ENCODE measurements at regions not wholly inside any gene's neighbourhood (a gene's known extent, or its start where the extent isn't known, plus 50 kb on each side); places are given as distances from the start of the nearest gene placed in this dataset.

DNA sequence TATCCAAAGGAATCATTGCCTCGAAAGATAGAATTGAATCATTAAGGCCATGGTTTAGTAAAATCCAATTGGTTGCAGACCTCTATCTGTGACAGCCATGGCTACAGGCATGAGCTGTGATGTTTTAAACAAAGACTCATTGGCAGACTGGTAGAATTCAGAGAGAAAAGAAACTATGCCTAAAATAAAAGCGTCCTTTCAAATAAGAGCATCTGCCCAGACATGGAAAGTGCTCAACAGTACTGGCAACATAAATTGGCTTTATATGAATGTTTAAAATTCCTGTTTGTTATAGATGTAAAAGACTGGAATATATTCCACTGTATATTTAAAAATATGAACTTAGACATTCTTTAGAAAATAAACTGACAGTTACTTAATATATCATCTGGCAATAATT, 2034.2 kb downstream of the LRRC4C start:
- Mint-ChIP-seq H3K4me1 (no peaks in the 10 kb centered on the region), H3K9me3 (no peaks in the 10 kb centered on the region), H3K27ac (no peak overlapping the region), H3K27me3 (ENCODE audit: insufficient read depth) (no peaks in the 10 kb centered on the region), H3K36me3 (ENCODE audit: low read depth) (no peaks in the 10 kb centered on the region), H3K4me3 (no peak overlapping the region)
- no peaks in the 10 kb centered on the region for H3K9me3 ChIP-seq (ENCODE audit: control insufficient read depth, low read length)
- H3K27ac ChIP-seq (ENCODE audit: low read depth, low read length), result no peak overlapping the region
- no peak for DNase-seq
- H3K4me3 ChIP-seq (ENCODE audit: low read length), result no peak overlapping the region
- no peaks in the 10 kb centered on the region for H3K36me3 ChIP-seq (ENCODE audit: control insufficient read depth, insufficient read depth, low read length)
- no peaks in the 10 kb centered on the region for H3K4me1 ChIP-seq (ENCODE audit: control insufficient read depth, insufficient read depth, low read length)
- WGBS, 2 experiments (ENCODE audit: insufficient coverage in 1 of 2, insufficient read length in 1 of 2), result 93 to 100% methylated on average over 1 to 2 of the region's 2 CpGs
- no peaks in the 10 kb centered on the region for H3K27me3 ChIP-seq (ENCODE audit: control insufficient read depth, insufficient read depth, low read length, poor library complexity, severe bottlenecking)
- TF ChIP-seq, protein P1, sequence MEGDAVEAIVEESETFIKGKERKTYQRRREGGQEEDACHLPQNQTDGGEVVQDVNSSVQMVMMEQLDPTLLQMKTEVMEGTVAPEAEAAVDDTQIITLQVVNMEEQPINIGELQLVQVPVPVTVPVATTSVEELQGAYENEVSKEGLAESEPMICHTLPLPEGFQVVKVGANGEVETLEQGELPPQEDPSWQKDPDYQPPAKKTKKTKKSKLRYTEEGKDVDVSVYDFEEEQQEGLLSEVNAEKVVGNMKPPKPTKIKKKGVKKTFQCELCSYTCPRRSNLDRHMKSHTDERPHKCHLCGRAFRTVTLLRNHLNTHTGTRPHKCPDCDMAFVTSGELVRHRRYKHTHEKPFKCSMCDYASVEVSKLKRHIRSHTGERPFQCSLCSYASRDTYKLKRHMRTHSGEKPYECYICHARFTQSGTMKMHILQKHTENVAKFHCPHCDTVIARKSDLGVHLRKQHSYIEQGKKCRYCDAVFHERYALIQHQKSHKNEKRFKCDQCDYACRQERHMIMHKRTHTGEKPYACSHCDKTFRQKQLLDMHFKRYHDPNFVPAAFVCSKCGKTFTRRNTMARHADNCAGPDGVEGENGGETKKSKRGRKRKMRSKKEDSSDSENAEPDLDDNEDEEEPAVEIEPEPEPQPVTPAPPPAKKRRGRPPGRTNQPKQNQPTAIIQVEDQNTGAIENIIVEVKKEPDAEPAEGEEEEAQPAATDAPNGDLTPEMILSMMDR (conservative IDR thresholded peaks at IDR 0.05), result no peak
- H3K9ac ChIP-seq (ENCODE audit: extremely low read depth, low read length, poor library complexity, severe bottlenecking), result no peak overlapping the region

GRCh38 chr11:39412117-39412516, 2047.3 kb downstream of the LRRC4C start:
- Mint-ChIP-seq H3K4me3 (no peak overlapping the region), H3K36me3 (ENCODE audit: low read depth) (no peaks in the 10 kb centered on the region), H3K27ac (no peak overlapping the region), H3K9me3 (peaks cover 26% of the 10 kb centered on the region), H3K4me1 (no peaks in the 10 kb centered on the region), H3K27me3 (ENCODE audit: insufficient read depth) (no peaks in the 10 kb centered on the region)
- H3K36me3 ChIP-seq (ENCODE audit: control insufficient read depth, insufficient read depth, low read length), result no peaks in the 10 kb centered on the region
- TF ChIP-seq, protein P1 (conservative IDR thresholded peaks at IDR 0.05), result no peak
- no peak overlapping the region for H3K27ac ChIP-seq (ENCODE audit: low read depth, low read length)
- no peak overlapping the region for H3K9ac ChIP-seq (ENCODE audit: extremely low read depth, low read length, poor library complexity, severe bottlenecking)
- H3K4me1 ChIP-seq (ENCODE audit: control insufficient read depth, insufficient read depth, low read length), result no peaks in the 10 kb centered on the region
- WGBS, 2 experiments (ENCODE audit: insufficient coverage in 1 of 2, insufficient read length in 1 of 2), result 85% methylated on average over 1 of the region's 1 CpG; no CpG with 5 or more reads in 1 of the 2 experiments
- no peak overlapping the region for H3K4me3 ChIP-seq (ENCODE audit: low read length)
- H3K9me3 ChIP-seq (ENCODE audit: control insufficient read depth, low read length), result peaks cover 13% of the 10 kb centered on the region
- H3K27me3 ChIP-seq (ENCODE audit: control insufficient read depth, insufficient read depth, low read length, poor library complexity, severe bottlenecking), result no peaks in the 10 kb centered on the region
- DNase-seq, result no peak

DNA sequence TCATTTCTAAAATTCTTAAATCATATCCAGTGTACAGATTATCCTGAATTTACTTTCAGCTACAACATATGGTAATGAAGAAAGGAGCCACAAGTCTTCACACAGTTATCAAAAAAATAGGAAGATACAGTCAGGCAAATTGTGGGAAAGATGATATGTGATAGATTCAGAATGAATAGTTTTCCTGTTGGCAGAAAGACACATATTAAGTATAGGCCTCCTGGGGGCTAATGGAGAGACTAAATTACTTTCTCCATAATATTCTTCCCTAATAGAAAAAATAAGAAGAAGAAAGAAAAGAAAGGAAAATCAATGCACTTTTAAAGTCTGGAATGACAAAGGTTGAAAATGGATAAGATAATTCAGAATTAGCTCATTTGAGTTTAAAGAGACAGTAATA, 2073.5 kb downstream of the LRRC4C start:
- no peaks in the 10 kb centered on the region for H3K4me1 ChIP-seq (ENCODE audit: control insufficient read depth, insufficient read depth, low read length)
- TF ChIP-seq, protein P1 (conservative IDR thresholded peaks at IDR 0.05), result no peak
- no peaks in the 10 kb centered on the region for H3K27me3 ChIP-seq (ENCODE audit: control insufficient read depth, insufficient read depth, low read length, poor library complexity, severe bottlenecking)
- H3K36me3 Mint-ChIP-seq (ENCODE audit: low read depth), result no peaks in the 10 kb centered on the region
- no peaks in the 10 kb centered on the region for H3K4me1 Mint-ChIP-seq
- no peak overlapping the region for H3K4me3 ChIP-seq (ENCODE audit: low read length)
- peaks cover 11% of the 10 kb centered on the region for H3K9me3 ChIP-seq (ENCODE audit: control insufficient read depth, low read length)
- H3K36me3 ChIP-seq (ENCODE audit: control insufficient read depth, insufficient read depth, low read length), result no peaks in the 10 kb centered on the region
- no peak for DNase-seq
- H3K27me3 Mint-ChIP-seq (ENCODE audit: insufficient read depth), result no peaks in the 10 kb centered on the region
- H3K4me3 Mint-ChIP-seq, result no peak overlapping the region
- H3K9ac ChIP-seq (ENCODE audit: extremely low read depth, low read length, poor library complexity, severe bottlenecking), result no peak overlapping the region
- no peak overlapping the region for H3K27ac ChIP-seq (ENCODE audit: low read depth, low read length)
- no peak overlapping the region for H3K27ac Mint-ChIP-seq
- peaks cover 17% of the 10 kb centered on the region for H3K9me3 Mint-ChIP-seq
